GM20000 (cell line): ENCODE measurements at regions not wholly inside any gene's neighbourhood (a gene's known extent, or its start where the extent isn't known, plus 50 kb on each side); places are given as distances from the start of the nearest gene placed in this dataset.
"Not testable (repeated sequence)": the region's sequence is repeated elsewhere in the genome, so short reads cannot be mapped to it uniquely, and the experiment has no call there.

Experiments
- DNase-seq: peaks from one replicate; pipeline ENCODE4 v3.0.0; 2012; ENCODE audit warnings: low spot score
- TF ChIP-seq, protein P1 (sequence below): IDR thresholded peaks from 2 replicates; pipeline ENCODE4 v1.5.1; 2012; ENCODE audit warnings: mild to moderate bottlenecking, control low read depth; ENCODE audit errors: extremely low read depth, missing control alignments

DNA sequence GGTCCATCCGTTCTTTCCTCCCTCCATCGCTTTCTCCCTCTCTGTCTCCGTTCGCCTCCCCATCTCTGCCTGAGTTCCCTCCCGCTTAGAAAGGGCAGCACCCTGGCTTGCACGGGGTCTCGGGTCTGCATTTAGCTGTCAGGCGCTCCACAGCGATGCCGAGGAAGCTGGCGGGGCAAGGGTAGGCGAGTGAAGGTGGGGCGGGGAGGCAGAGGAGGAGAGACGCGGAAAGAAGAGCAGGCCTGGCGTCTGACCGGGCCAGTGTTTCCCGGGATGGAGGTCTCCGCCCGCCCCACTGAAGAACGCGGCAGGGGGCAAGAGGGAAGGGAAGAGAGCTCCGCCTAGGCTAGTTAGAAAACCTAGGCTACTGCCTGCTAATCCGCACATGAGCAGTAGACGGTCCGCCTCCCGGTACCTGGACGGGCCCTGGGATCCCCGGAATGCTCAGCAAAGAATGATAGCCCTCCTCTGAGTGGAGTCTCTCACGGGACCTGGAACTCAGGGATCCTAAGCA lies 3922.5 kb upstream of the OR11H1 start:
- no peak for DNase-seq

GRCh38 chr22:11606047-11607000 lies 3921.7 kb upstream of the OR11H1 start:
- DNase-seq = not testable (repeated sequence)

More for the DNA sequence above, 3922.5 kb upstream of the OR11H1 start:
- TF ChIP-seq, protein P1, sequence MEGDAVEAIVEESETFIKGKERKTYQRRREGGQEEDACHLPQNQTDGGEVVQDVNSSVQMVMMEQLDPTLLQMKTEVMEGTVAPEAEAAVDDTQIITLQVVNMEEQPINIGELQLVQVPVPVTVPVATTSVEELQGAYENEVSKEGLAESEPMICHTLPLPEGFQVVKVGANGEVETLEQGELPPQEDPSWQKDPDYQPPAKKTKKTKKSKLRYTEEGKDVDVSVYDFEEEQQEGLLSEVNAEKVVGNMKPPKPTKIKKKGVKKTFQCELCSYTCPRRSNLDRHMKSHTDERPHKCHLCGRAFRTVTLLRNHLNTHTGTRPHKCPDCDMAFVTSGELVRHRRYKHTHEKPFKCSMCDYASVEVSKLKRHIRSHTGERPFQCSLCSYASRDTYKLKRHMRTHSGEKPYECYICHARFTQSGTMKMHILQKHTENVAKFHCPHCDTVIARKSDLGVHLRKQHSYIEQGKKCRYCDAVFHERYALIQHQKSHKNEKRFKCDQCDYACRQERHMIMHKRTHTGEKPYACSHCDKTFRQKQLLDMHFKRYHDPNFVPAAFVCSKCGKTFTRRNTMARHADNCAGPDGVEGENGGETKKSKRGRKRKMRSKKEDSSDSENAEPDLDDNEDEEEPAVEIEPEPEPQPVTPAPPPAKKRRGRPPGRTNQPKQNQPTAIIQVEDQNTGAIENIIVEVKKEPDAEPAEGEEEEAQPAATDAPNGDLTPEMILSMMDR = no peak

DNA sequence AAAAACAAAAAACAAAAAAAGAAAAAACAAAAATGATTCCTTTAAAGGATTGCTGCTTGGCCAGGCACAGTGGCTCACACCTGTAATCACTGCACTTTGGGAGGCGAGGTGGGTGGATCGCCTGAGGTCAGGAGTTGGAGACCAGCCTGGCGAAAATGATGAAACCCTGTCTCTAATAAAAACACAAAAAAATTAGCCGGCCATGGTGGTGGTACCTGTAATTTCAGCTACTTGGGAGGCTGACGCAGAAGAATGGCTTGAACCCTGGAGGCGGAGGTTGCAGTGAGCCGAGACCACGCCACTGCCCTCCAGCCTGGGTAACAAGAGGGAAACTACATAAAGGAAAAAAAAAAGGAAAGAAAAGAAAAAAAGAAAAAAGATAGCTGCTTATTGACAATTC lies 3920.8 kb upstream of the OR11H1 start:
- not testable (repeated sequence) for DNase-seq

GRCh38 chr22:11608486-11608885 lies 3919.5 kb upstream of the OR11H1 start:
- DNase-seq = not testable (repeated sequence)

- not testable (repeated sequence) for DNase-seq
Observed at GRCh38 chr22:11609193-11609592, 3918.8 kb upstream of the OR11H1 start.

DNA sequence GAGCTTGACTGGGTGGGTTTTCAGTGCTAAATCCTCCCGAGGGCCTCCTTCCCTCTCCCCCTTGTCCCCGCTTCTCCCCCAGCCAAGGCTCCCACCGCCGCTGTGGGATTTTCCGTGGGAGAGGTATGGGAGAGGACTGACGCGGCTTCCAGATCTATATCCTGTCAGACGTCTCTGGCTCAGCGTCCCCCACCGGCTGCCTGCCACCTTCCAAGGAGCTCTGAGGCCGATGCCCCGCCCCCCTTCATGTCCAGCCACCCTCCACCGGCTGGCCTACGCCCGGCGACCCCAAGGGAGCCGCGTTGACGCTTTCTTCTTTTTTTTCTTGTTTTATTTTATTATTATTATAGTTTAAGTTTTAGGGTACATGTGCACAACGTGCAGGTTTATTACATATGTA lies 3916.7 kb upstream of the OR11H1 start:
- not testable (repeated sequence) for DNase-seq

GRCh38 chr22:11611876-11612275 lies 3916.1 kb upstream of the OR11H1 start:
- DNase-seq = not testable (repeated sequence)

DNA sequence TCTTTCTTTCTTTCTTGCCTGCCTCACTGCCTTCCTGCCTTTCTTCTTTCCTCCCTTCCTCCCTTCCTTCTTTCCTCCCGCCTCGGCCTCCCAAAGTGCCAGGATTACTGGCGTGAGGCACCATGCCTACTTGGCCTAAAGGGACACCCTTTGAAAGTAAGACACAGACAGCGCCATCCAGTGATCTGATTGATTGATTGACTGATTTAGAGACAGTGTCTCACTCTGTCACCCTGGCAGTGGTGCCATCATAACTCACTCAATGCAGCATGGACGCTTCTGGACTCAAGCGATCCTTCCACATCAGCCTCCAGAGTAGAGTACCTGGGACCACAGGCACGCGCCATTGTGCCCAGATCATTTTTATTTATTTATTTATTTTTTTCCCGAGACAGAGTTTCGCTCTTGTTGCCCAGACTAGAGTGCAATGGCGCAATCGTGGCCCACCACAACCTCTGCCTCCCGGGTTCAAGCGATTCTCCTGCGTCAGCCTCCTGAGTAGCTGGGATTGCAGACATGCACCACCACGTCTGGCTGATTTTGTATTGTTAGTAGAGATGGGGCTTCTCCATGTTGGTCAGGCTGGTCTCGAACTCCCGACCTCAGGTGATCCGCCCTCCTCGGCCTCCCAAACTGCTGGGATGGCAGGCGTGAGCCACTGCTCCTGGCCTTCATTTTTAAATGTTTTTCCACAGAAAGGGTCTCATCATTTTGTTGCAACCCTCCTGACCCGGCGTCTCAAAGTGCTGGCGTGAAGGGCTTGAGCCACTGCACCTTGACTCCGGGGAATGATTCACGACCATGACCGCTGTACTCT lies 3914.7 kb upstream of the OR11H1 start:
- not testable (repeated sequence) for DNase-seq

DNA sequence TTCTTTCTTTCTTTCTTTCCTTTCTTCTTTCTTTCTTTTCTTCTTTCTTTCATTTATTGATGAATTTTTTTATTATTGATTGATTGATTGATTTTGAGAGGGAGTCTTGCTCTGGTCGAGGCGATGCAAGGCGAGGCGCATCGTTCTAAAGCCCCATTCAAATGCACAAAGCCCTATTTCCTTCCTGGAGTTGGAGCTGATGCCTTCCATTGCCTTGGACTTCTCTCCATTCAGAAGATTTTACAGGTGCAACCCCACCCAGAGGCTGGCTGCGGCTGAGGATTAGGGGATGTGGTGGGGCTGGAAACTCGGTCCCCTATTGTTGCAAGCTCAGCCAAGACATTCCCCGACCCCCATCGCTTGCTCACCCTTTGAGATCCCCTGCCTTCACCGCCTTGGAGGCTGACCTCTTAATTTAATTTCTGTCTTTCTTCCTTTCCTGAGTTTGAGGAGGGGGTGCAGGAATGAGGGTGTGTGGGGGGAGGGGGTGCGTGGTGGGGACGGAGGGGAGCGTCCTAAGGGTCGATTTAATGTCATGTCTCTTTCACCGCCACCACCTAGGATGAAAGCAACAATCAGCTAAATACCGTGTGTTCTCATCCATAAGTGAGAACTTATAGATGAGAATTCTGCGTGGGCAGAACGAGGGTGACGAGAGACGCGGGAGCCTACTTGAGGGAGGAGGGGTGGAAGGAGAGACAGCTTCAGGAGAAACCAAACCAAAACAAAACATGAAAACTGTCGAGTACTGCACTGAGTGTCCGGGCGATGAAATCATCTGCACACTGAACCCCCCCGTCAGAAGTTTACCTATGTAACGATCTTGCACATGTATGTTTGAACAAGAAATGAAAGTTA lies 3913.9 kb upstream of the OR11H1 start:
- TF ChIP-seq, protein P1 = no peak
- no peak for DNase-seq

DNA sequence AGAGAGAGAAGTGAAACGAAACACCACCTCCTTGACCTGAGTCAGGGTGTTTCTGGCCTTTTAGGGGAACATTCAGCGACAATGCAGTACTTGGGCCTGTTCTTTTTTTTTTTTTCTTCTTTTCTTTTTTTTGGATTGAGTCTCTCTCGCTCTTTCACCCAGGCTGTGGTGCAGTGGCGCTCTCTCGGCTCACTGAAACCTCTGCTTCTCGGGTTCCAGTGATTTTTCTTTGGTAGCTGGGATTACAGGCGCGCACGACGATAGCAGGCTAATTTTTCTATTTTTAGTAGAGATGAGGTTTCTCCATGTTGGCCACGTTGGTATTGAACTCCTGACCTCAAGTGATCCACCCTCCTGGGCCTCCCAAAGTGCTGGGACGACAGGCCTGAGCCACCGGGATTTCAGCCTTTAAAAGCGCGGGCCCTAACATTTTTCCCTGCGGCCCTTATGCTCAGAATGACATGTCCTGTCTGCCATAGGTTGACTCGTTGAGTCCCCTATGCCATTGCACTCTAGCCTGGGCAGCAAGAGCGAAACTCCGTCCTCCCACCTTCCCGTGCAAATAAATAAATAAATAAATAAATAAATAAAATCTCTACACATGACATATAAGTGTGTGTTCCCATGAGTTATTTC lies 3913.1 kb upstream of the OR11H1 start:
- not testable (repeated sequence) for DNase-seq

DNA sequence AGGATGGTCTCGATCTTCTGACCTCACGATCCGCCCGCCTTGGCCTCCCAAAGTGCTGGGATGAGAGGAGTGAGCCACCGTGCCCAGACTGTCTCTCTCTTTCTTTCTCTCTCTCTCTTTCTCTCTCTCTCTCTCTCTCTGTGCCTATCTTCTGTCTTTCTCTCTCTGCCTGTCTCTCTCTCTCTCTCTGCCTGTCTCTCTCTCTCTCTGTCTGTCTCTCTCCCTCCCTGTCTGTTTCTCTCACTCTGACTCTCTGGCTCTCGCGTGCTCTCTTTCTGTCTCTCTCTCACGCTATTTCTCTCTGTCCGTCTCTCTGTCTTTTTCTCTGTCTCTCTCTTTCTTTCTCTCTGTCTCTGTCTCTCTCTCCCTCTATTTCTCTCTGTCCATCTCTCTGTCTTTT lies 3911.2 kb upstream of the OR11H1 start:
- no peak for DNase-seq
- TF ChIP-seq, protein P1 = no peak

DNA sequence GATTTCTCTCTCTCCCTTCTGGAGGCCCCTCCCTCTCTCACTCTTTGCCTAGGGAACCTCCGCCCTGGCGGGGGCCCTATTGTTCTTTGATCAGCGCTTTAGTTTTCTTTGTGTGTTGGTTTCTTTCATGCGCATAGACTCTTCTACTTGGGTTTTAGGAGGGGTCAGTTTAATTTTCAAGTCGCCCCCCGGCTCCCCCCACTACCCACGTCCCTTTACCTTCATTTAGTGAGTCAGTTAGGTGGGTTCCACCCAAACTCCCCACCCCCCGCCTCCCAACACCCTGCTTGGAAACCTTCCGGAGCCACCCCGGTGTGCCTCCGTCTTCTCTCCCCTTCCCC lies 3909.7 kb upstream of the OR11H1 start:
- DNase-seq = not testable (repeated sequence)

DNA sequence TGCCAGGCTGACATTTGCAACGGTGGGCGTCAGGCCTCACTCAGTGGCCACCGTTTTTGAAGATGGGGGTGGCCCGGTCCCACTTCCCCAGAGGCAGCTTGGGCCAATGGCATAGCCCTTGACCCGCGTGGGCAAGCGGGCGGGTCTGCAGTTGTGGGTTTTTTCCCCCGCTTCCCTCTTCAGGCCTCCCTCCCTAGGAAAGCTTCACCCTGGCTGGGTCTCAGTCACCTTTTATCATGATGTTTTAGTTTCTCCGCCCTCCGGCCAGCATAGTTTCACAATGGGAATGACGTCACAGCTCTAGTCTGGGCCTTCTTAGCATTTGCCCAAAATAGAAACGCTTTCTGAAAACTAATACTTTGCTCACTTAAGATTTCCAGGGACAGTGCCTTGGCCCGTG lies 3909.3 kb upstream of the OR11H1 start:
- DNase-seq = not testable (repeated sequence)

DNA sequence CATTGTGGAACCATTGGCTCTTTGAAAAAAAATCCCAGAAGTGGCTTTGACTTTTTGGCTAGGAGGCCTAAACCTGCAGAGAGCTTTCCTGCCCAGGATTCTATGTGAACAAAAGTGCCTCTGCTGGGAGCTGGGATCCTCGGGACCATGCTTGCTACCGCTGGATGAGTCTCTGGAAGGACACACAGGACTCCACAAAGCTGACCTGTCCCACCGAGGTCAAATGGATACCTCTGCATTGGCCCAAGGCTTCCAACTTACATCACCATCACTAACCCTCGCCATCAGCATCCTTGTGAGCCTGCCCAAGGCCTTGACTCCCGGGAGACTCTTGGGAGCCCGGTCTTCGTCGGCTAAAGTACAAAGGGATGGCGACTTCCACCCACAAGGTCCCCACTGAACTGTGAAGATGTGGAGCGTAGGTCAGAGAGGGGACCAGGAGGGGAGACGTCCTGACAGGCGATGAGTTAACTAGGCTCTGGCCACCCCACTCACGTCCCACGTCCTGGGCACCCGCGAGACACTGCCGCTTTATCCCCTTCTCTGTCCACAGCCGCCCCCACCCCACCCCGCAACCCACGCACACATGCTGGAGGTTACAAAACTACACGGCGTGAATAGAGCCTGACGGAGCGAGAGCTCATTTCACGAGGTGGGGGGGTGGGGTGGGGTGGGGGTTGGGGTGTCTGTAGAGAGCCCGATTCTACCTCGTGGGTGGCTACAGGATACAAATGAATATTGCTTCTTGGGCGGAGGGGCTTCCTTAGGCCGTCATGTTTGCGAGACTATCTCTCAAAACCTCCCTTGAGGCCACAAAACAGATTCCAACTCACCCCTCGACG lies 3906.8 kb upstream of the OR11H1 start:
- not testable (repeated sequence) for DNase-seq

DNA sequence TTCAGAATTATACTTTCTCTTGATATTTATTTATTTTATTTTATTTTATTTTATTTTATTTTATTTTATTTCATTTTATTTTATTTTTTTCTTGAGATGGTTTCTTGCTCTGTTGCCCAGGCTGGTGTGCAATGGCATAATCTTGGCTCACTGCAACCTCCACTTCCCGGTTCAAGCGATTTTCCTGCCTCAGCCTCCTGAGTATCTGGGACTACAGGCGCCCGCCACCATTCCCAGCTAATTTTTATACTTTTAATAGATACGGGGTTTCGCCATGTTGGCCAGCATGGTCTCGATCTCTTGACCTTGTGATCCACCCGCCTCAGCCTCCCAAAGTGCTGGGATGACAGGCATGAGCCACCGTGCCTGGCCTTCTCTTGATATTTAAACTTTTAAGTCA lies 3905.2 kb upstream of the OR11H1 start:
- not testable (repeated sequence) for DNase-seq
